ENCODE measurements at regions not wholly inside any gene's neighbourhood (a gene's known extent, or its start where the extent isn't known, plus 50 kb on each side); places are given as distances from the start of the nearest gene placed in this dataset.

- DNase-seq (ENCODE audit: low read depth, low spot score), result no peak
These were observed 73.4 kb upstream of the PLS3 start for GRCh38 chrX:115487608-115488007.

- DNase-seq (ENCODE audit: low read depth, low spot score), result no peak
These were observed 70.2 kb upstream of the PLS3 start for GRCh38 chrX:115490814-115491213.

- DNase-seq (ENCODE audit: low read depth, low spot score), result no peak
These were observed 69.2 kb upstream of the PLS3 start for GRCh38 chrX:115491766-115492165.

- no peak for DNase-seq (ENCODE audit: low read depth, low spot score)
These were observed 68.0 kb upstream of the PLS3 start for GRCh38 chrX:115493015-115493414.

GRCh38 chrX:115494161-115494560, 66.8 kb upstream of the PLS3 start:
- DNase-seq (ENCODE audit: low read depth, low spot score), result no peak

GRCh38 chrX:115499112-115499805, 61.7 kb upstream of the PLS3 start:
- DNase-seq (ENCODE audit: low read depth, low spot score), result no peak

- DNase-seq (ENCODE audit: low read depth, low spot score), result no peak
These were observed 57.9 kb upstream of the PLS3 start for GRCh38 chrX:115503099-115503498.

- DNase-seq (ENCODE audit: low read depth, low spot score), result no peak
These were observed 56.8 kb upstream of the PLS3 start for GRCh38 chrX:115504167-115504566.

Measured in pulmonary artery endothelial cell (primary cell).